ENCODE measurements at regions not wholly inside any gene's neighbourhood (a gene's known extent, or its start where the extent isn't known, plus 50 kb on each side); places are given as distances from the start of the nearest gene placed in this dataset.

DNA sequence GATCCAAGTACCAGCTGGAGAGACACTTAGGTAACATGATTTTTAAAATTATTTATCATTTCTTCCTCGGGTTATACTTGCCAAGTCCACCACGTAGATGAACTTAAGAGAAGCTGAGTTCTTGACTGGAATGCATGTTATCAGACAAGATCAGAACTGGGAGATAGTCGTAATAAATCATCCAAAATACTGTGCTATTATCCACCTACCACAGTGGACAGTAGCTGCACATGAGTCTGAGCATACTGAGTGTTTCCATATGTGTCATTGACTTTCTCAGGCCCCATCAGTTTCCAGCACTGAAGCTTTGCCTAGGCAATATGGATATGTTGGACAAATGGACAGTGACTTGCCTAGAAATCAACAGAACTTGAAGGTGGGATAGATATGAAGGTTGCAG lies 77.9 kb upstream of the RRP15 start:
- TF ChIP-seq CTCF (IDR thresholded peaks at IDR 0.05; ENCODE audit: borderline replicate concordance, extremely low read depth, low read length, poor library complexity, severe bottlenecking), result no peak
- TF ChIP-seq EZH2 (IDR thresholded peaks at IDR 0.05; ENCODE audit: borderline replicate concordance, low read depth, low read length, severe bottlenecking), result no peak

Data from DND-41 (cell line).